ENCODE measurements at regions not wholly inside any gene's neighbourhood (a gene's known extent, or its start where the extent isn't known, plus 50 kb on each side); places are given as distances from the start of the nearest gene placed in this dataset.

GRCh38 chr2:116716444-116716843 is 1098.0 kb upstream of the DDX18 start:
- 0 out of 2 replicates have a peak, but pooled peaks cover 5% of the 10 kb centered on the region for H3K4me1 ChIP-seq (ENCODE audit: insufficient read depth)
- H2AFZ ChIP-seq = no peak overlapping the region
- no peaks in the 10 kb centered on the region for H3K79me2 ChIP-seq (replicated peaks; ENCODE audit: insufficient read depth)
- Mint-ChIP-seq H3K27ac (no peak overlapping the region), H3K4me3 (no peak overlapping the region), H3K4me1 (no peaks in the 10 kb centered on the region), H3K36me3 (ENCODE audit: low read depth) (no peaks in the 10 kb centered on the region), H3K27me3 (ENCODE audit: insufficient read depth, low read depth, poor library complexity) (no peaks in the 10 kb centered on the region), H3K9me3 (no peaks in the 10 kb centered on the region)
- no peaks in the 10 kb centered on the region for H4K20me1 ChIP-seq (replicated peaks; ENCODE audit: insufficient read depth)
- H3K36me3 ChIP-seq (ENCODE audit: insufficient read depth) = no peaks in the 10 kb centered on the region
- no peak for TF ChIP-seq JUNB (IDR thresholded peaks at IDR 0.05; ENCODE audit: unreplicated experiment)
- no peak for TF ChIP-seq ZNF114 (CRISPR knock-in tag; IDR thresholded peaks at IDR 0.05)
- TF ChIP-seq CTCF (conservative IDR thresholded peaks at IDR 0.05; ENCODE audit: low read depth in 2 of 2) = no peak
- TF ChIP-seq, protein P1, sequence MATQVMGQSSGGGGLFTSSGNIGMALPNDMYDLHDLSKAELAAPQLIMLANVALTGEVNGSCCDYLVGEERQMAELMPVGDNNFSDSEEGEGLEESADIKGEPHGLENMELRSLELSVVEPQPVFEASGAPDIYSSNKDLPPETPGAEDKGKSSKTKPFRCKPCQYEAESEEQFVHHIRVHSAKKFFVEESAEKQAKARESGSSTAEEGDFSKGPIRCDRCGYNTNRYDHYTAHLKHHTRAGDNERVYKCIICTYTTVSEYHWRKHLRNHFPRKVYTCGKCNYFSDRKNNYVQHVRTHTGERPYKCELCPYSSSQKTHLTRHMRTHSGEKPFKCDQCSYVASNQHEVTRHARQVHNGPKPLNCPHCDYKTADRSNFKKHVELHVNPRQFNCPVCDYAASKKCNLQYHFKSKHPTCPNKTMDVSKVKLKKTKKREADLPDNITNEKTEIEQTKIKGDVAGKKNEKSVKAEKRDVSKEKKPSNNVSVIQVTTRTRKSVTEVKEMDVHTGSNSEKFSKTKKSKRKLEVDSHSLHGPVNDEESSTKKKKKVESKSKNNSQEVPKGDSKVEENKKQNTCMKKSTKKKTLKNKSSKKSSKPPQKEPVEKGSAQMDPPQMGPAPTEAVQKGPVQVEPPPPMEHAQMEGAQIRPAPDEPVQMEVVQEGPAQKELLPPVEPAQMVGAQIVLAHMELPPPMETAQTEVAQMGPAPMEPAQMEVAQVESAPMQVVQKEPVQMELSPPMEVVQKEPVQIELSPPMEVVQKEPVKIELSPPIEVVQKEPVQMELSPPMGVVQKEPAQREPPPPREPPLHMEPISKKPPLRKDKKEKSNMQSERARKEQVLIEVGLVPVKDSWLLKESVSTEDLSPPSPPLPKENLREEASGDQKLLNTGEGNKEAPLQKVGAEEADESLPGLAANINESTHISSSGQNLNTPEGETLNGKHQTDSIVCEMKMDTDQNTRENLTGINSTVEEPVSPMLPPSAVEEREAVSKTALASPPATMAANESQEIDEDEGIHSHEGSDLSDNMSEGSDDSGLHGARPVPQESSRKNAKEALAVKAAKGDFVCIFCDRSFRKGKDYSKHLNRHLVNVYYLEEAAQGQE (IDR thresholded peaks at IDR 0.05; ENCODE audit: unreplicated experiment) = no peak
- TF ChIP-seq STAT1 (IDR thresholded peaks at IDR 0.05; ENCODE audit: unreplicated experiment) = no peak
- TF ChIP-seq CREB1 (CRISPR knock-in tag; IDR thresholded peaks at IDR 0.05; ENCODE audit: low read depth) = no peak
- TF ChIP-seq EZH2 (IDR thresholded peaks at IDR 0.05; ENCODE audit: low read depth, unreplicated experiment) = no peak
- no peak for TF ChIP-seq ZNF331 (CRISPR knock-in tag; IDR thresholded peaks at IDR 0.05; ENCODE audit: low read depth)
- TF ChIP-seq, protein P2, sequence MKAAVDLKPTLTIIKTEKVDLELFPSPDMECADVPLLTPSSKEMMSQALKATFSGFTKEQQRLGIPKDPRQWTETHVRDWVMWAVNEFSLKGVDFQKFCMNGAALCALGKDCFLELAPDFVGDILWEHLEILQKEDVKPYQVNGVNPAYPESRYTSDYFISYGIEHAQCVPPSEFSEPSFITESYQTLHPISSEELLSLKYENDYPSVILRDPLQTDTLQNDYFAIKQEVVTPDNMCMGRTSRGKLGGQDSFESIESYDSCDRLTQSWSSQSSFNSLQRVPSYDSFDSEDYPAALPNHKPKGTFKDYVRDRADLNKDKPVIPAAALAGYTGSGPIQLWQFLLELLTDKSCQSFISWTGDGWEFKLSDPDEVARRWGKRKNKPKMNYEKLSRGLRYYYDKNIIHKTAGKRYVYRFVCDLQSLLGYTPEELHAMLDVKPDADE (IDR thresholded peaks at IDR 0.05) = no peak
- TF ChIP-seq NANOG (IDR thresholded peaks at IDR 0.05; ENCODE audit: borderline replicate concordance) = no peak
- TF ChIP-seq POLR2AphosphoS5 (IDR thresholded peaks at IDR 0.05; ENCODE audit: low read depth) = no peak
- TF ChIP-seq, protein P3, sequence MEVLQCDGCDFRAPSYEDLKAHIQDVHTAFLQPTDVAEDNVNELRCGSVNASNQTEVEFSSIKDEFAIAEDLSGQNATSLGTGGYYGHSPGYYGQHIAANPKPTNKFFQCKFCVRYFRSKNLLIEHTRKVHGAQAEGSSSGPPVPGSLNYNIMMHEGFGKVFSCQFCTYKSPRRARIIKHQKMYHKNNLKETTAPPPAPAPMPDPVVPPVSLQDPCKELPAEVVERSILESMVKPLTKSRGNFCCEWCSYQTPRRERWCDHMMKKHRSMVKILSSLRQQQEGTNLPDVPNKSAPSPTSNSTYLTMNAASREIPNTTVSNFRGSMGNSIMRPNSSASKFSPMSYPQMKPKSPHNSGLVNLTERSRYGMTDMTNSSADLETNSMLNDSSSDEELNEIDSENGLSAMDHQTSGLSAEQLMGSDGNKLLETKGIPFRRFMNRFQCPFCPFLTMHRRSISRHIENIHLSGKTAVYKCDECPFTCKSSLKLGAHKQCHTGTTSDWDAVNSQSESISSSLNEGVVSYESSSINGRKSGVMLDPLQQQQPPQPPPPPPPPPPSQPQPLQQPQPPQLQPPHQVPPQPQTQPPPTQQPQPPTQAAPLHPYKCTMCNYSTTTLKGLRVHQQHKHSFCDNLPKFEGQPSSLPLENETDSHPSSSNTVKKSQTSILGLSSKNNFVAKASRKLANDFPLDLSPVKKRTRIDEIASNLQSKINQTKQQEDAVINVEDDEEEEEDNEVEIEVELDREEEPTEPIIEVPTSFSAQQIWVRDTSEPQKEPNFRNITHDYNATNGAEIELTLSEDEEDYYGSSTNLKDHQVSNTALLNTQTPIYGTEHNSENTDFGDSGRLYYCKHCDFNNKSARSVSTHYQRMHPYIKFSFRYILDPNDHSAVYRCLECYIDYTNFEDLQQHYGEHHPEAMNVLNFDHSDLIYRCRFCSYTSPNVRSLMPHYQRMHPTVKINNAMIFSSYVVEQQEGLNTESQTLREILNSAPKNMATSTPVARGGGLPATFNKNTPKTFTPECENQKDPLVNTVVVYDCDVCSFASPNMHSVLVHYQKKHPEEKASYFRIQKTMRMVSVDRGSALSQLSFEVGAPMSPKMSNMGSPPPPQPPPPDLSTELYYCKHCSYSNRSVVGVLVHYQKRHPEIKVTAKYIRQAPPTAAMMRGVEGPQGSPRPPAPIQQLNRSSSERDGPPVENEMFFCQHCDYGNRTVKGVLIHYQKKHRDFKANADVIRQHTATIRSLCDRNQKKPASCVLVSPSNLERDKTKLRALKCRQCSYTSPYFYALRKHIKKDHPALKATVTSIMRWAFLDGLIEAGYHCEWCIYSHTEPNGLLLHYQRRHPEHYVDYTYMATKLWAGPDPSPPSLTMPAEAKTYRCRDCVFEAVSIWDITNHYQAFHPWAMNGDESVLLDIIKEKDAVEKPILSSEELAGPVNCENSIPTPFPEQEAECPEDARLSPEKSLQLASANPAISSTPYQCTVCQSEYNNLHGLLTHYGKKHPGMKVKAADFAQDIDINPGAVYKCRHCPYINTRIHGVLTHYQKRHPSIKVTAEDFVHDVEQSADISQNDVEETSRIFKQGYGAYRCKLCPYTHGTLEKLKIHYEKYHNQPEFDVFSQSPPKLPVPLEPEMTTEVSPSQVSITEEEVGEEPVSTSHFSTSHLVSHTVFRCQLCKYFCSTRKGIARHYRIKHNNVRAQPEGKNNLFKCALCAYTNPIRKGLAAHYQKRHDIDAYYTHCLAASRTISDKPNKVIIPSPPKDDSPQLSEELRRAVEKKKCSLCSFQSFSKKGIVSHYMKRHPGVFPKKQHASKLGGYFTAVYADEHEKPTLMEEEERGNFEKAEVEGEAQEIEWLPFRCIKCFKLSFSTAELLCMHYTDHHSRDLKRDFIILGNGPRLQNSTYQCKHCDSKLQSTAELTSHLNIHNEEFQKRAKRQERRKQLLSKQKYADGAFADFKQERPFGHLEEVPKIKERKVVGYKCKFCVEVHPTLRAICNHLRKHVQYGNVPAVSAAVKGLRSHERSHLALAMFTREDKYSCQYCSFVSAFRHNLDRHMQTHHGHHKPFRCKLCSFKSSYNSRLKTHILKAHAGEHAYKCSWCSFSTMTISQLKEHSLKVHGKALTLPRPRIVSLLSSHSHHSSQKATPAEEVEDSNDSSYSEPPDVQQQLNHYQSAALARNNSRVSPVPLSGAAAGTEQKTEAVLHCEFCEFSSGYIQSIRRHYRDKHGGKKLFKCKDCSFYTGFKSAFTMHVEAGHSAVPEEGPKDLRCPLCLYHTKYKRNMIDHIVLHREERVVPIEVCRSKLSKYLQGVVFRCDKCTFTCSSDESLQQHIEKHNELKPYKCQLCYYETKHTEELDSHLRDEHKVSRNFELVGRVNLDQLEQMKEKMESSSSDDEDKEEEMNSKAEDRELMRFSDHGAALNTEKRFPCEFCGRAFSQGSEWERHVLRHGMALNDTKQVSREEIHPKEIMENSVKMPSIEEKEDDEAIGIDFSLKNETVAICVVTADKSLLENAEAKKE (CRISPR knock-in tag; IDR thresholded peaks at IDR 0.05) = no peak
- TF ChIP-seq EZH2phosphoT487 (IDR thresholded peaks at IDR 0.05; ENCODE audit: unreplicated experiment) = no peak
- no peak for DNase-seq (ENCODE audit: low spot score)
- H3K9me2 ChIP-seq (ENCODE audit: insufficient read depth) = no peaks in the 10 kb centered on the region
- no peaks in the 10 kb centered on the region for H3K27me3 ChIP-seq (ENCODE audit: insufficient read depth)
- no peaks in the 10 kb centered on the region for H3F3A ChIP-seq (replicated peaks; ENCODE audit: low read depth)
- no peak overlapping the region for H3K4me3 ChIP-seq
- no peak overlapping the region for H3K27ac ChIP-seq (ENCODE audit: low read depth)
- no peak for ATAC-seq
- H3K4me2 ChIP-seq = no peak overlapping the region
